Common myeloid progenitor, CD34-positive (primary cell): ENCODE measurements at regions not wholly inside any gene's neighbourhood (a gene's known extent, or its start where the extent isn't known, plus 50 kb on each side); places are given as distances from the start of the nearest gene placed in this dataset.

ENCODE experiments used
- CTCF ChIA-PET: fragments of 350-600 bp; sonication (Branson Sonifier 250); formaldehyde crosslinking; loops from one replicate; lab custom pipeline; 2021; ENCODE audit warnings: antibody characterized with exemption; lab: Charles Lee
- POLR2A ChIA-PET: fragments of 350-600 bp; sonication (Branson Sonifier 250); formaldehyde crosslinking; loops from one replicate; lab custom pipeline; 2021; ENCODE audit warnings: antibody characterized with exemption; lab: Charles Lee
- DNase-seq, 3 donors: peaks; one replicate each; pipeline versions ENCODE4 v3.0.0 to v3.0.0-alpha.2; 2013
- H3K27ac ChIP-seq, 2 experiments: 1 replicate in 1 of 2; 2 replicates in 1 of 2; pipeline ENCODE4 v1.7.0; 2013; ENCODE audit warnings: inconsistent platforms in 2 of 2, low read length in 2 of 2, mild to moderate bottlenecking in 2 of 2, low read depth in 1 of 2, moderate library complexity in 1 of 2; ENCODE audit not compliant: severe bottlenecking in 2 of 2, insufficient read depth in 1 of 2, poor library complexity in 1 of 2
- H3K27me3 ChIP-seq, 5 experiments: replicated peaks in 2 of 5; 1 replicate in 3 of 5; 2 replicates in 2 of 5; pipeline versions ENCODE4 v1.6.1 to v1.7.0; 2013; ENCODE audit warnings: low read length in 4 of 5, mild to moderate bottlenecking in 2 of 5, moderate library complexity in 2 of 5, inconsistent platforms in 1 of 5; ENCODE audit not compliant: insufficient read depth in 5 of 5, control insufficient read depth in 4 of 5
- H3K36me3 ChIP-seq, 4 experiments: 1 replicate in 2 of 4; 2 replicates in 2 of 4; pipeline versions ENCODE4 v1.6.1 to v1.7.0; 2013; ENCODE audit warnings: low read length in 3 of 4, control low read depth in 1 of 4, mild to moderate bottlenecking in 1 of 4; ENCODE audit not compliant: control insufficient read depth in 4 of 4, insufficient read depth in 4 of 4
- H3K4me1 ChIP-seq, 4 experiments: 1 replicate in 3 of 4; 2 replicates in 1 of 4; pipeline versions ENCODE4 v1.6.1 to v1.7.1; 2013; ENCODE audit warnings: low read length in 3 of 4, mild to moderate bottlenecking in 3 of 4, control low read depth in 1 of 4, inconsistent platforms in 1 of 4, moderate library complexity in 1 of 4; ENCODE audit not compliant: control insufficient read depth in 4 of 4, insufficient read depth in 4 of 4; ENCODE audit errors: control extremely low read depth in 1 of 4
- H3K4me3 ChIP-seq, 7 experiments: 1 replicate in 4 of 7; 2 replicates in 3 of 7; pipeline versions ENCODE4 v1.5.1 to v1.7.0; 2013; ENCODE audit warnings: mild to moderate bottlenecking in 7 of 7, low read length in 6 of 7, moderate library complexity in 6 of 7, inconsistent platforms in 2 of 7, low read depth in 2 of 7, control low read depth in 1 of 7; ENCODE audit not compliant: insufficient read depth in 4 of 7, control insufficient read depth in 1 of 7; ENCODE audit errors: extremely low read depth in 1 of 7
- H3K9me3 ChIP-seq, 5 experiments: 1 replicate in 4 of 5; 2 replicates in 1 of 5; pipeline versions ENCODE4 v1.6.1 to v1.7.1; 2013; ENCODE audit warnings: low read length in 4 of 5, mild to moderate bottlenecking in 2 of 5, inconsistent platforms in 1 of 5, low read depth in 1 of 5, moderate library complexity in 1 of 5; ENCODE audit not compliant: control insufficient read depth in 4 of 5, insufficient read depth in 2 of 5; ENCODE audit errors: control extremely low read depth in 1 of 5
- WGBS: methylation state at CpG from one replicate; pipeline ENCODE4 v1.1.5; 2013; ENCODE audit not compliant: insufficient coverage; 5-methylcytosine and 5-hydroxymethylcytosine counted together

DNA sequence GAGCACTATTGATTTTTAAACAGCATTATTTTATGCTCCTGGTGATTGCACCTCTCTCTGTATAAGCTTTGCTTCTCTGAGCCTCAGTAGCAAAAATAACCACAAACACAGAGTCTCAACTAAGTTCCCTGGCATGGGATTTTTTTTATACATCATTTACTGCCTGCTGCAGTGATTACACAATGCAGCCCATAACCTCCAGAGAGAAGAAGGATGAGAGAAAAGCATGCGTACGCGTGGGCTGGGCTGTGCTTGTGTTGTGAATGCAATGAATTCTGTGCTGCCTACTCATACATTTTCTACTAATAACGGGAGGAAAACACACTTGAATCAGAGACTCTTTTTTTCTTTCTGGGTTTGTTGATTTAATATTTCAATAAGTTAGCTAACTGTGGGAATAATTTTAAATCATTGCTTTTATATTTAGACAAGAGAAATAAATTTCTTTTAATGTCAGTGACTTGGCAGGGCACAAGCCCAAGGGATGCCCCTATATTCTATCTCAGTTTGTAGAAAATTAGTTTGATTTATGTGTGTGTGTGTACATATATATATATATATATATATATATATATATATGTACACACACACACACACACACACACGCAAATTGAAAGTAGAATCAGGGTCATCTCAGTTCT, 351.5 kb downstream of the MED10 start:
- 90% methylated on average over 3 of the region's 5 CpGs for WGBS

DNA sequence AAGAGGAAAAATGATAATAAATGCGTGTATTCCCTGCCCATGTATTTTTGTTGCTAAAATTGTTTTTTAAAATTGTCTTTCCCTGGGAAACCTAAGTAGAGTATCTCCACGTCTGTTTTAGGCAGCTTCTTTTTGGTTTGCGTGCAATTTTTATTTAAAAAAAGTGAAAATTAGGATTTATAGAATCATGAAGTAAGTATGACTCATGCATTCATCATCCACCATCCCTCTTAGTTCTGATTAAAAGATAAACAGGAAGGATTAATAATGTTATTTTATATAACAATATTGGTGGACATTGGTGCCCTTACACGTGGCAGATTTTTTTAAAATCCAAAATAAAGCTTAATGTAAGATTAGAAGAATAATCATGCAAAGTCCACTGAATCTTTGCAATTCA, 358.7 kb downstream of the MED10 start:
- Histone ChIP-seq H3K9me3 (no peaks in the 10 kb centered on the region), H3K27ac (no peak overlapping the region), H3K27me3 (no peaks in the 10 kb centered on the region), H3K4me3 (no peak overlapping the region), H3K36me3 (no peaks in the 10 kb centered on the region), H3K4me1 (no peaks in the 10 kb centered on the region)
- WGBS: 88% methylated on average over 1 of the region's 4 CpGs
- POLR2A ChIA-PET: no interaction called here
- no peak for DNase-seq
- CTCF ChIA-PET: no interaction called here

More for the DNA sequence above, 351.5 kb downstream of the MED10 start:
- Histone ChIP-seq H3K4me1 (no peaks in the 10 kb centered on the region), H3K36me3 (no peaks in the 10 kb centered on the region), H3K9me3 (no peaks in the 10 kb centered on the region), H3K27ac (no peak overlapping the region), H3K4me3 (no peak overlapping the region), H3K27me3 (no peaks in the 10 kb centered on the region)
- ChIA-PET CTCF (no interaction called here), POLR2A (interaction anchor here (0.7 kb wide), 1 partner anchor 109 kb away, joined by 3 read pairs; no protein-coding TSS in a partner anchor)
- no peak for DNase-seq

DNA sequence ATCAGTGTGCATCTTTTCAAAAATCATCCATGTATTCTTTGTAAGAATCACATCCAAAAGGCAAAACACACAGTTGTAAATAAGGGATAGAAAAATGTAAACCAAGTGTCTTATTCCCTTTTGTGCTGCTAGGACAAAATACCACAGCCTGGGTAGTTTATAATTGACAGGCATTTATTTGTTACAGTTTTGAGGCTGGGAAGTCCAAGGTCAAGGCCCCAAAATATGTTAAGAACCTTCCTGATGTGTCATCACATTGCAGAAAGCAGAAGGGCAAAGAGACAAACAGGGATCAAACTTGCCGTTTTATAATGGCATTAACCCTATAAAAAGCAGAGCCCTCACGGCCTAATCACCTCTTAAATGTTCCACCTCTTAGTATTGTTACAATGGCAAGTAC, 364.8 kb downstream of the MED10 start:
- WGBS: 84% methylated on average over 2 of the region's 2 CpGs
- CTCF ChIA-PET: no interaction called here
- DNase-seq: no peak
- Histone ChIP-seq H3K36me3 (no peaks in the 10 kb centered on the region), H3K4me3 (no peak overlapping the region), H3K4me1 (no peaks in the 10 kb centered on the region), H3K27me3 (no peaks in the 10 kb centered on the region), H3K27ac (no peak overlapping the region), H3K9me3 (no peaks in the 10 kb centered on the region)
- POLR2A ChIA-PET: no interaction called here

DNA sequence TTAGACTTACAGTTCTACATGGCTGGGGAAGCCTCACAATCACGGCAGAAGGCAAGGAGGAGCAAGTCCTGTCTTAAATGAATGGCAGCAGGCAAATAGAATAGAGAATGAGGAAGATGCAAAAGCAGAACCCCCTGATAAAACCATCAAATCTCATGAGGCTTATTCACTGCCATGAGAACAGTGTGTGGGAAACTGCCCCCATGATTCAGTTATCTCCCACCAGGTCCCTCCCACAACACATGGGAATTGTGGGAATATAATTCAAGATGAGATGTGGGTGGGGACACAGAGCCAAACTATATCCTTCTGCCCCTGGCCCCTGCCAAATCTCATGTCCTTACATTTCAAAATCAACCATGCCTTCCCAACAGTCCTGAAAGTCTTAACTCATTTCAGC, 367.1 kb downstream of the MED10 start:
- H3K4me1 ChIP-seq: no peaks in the 10 kb centered on the region
- no peaks in the 10 kb centered on the region for H3K36me3 ChIP-seq
- DNase-seq: no peak
- ChIA-PET CTCF (interaction anchor here (1.5 kb wide), 1 partner anchor 10 kb away, joined by 3 read pairs; no protein-coding TSS in a partner anchor), POLR2A (no interaction called here)
- H3K27ac ChIP-seq: no peak overlapping the region
- H3K9me3 ChIP-seq: no peaks in the 10 kb centered on the region
- no peaks in the 10 kb centered on the region for H3K27me3 ChIP-seq
- no CpG with 5 or more reads among the region's 1 CpG for WGBS
- no peak overlapping the region for H3K4me3 ChIP-seq

DNA sequence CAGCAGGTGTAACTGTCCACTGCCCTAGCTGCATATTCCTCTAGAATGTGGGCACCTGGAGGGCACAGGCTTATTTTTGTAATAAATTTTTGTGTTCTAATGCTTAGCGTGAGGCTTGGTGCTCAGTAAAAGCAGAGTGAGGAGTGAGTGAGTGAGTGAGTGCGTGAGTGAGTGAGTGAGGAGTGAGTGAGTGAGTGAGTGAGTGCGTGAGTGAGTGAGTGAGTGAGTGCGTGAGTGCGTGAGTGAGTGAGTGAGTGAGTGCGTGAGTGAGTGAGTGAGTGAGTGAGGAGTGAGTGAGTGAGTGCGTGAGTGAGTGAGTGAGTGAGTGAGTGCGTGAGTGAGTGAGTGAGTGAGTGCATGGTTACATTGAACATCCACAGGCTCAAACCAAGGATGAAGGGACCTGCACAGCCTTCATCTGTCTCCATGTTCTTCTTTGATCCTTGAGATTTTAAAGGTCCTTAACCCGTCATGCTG, 371.5 kb downstream of the MED10 start:
- H3K27ac ChIP-seq: no peak overlapping the region
- WGBS: 100% methylated on average over 4 of the region's 9 CpGs
- H3K36me3 ChIP-seq: no peaks in the 10 kb centered on the region
- H3K4me1 ChIP-seq: no peaks in the 10 kb centered on the region
- no peak overlapping the region for H3K4me3 ChIP-seq
- H3K9me3 ChIP-seq: no peaks in the 10 kb centered on the region
- CTCF ChIA-PET: no interaction called here
- H3K27me3 ChIP-seq: no peaks in the 10 kb centered on the region
- POLR2A ChIA-PET: no interaction called here
- DNase-seq: no peak

DNA sequence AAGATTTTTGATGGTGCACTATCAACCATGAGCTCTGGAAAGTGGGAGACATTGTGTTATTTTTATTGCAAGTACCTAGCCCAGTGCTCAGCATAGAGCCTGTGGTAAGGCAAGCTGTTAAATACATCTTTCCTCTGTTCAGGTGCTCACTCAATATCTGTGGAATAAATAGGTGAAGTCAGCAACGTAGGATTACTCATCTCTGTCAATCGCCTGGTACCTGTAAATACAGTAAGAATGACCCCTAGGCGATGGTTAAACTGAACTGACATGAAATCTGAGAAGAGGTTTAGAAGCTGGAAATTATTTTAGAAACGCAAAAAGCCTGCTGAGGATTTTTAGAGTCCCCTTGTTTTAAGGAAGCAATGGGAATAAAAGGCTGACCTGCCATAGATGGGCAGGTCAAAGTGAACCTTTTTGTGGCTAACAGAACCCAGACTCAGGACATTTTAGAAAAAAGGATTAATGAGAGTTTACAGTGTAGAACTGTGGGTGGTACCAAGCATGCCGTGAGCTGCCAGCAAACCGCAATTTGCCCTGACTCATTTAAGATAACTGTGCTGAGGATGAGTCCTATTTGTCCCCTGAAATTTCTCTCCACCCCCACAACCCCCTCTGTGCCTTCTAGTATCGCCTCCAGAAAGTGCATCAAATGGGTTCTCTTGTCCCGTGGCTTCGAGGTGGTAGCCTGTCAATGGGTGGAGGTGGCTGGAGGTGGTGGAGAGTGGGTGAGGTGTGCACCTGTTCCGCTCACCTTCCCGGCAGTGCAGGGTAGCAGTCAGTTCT, 375.1 kb downstream of the MED10 start:
- no peak overlapping the region for H3K4me3 ChIP-seq
- no peaks in the 10 kb centered on the region for H3K27me3 ChIP-seq
- ChIA-PET POLR2A (no interaction called here), CTCF (no interaction called here)
- DNase-seq: no peak
- no peaks in the 10 kb centered on the region for H3K9me3 ChIP-seq
- H3K4me1 ChIP-seq: no peaks in the 10 kb centered on the region
- H3K36me3 ChIP-seq: no peaks in the 10 kb centered on the region
- no peak overlapping the region for H3K27ac ChIP-seq
- WGBS: 94% methylated on average over 6 of the region's 11 CpGs

DNA sequence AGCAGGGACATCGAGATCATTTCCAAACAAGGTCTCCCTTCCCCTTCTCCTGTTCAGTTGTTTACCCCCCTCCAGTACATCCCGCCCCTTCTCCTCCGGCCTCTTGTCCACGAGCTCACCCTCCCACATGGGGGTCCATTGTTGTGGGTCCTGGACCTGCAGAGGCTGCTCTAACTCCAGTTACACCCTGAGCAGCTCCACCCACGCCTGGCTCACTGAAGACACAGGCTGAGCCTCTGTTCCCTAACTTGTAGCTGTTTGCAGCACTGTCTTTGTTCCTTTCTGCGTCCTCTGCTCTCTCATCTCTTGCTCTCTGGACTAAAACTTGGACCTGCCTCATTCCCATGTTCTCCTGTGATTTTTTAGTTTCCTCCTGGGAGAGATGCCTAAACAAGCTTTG, 377.5 kb downstream of the MED10 start:
- DNase-seq: no peak
- H3K4me1 ChIP-seq: no peaks in the 10 kb centered on the region
- H3K36me3 ChIP-seq: no peaks in the 10 kb centered on the region
- CTCF ChIA-PET: no interaction called here
- H3K9me3 ChIP-seq: peaks cover 0 to 5% (median 0%) of the 10 kb centered on the region in 5 experiments
- H3K27me3 ChIP-seq: no peaks in the 10 kb centered on the region
- WGBS: 50% methylated on average over 6 of the region's 6 CpGs
- no peak overlapping the region for H3K27ac ChIP-seq
- POLR2A ChIA-PET: no interaction called here
- no peak overlapping the region for H3K4me3 ChIP-seq
